Ovary (tissue), 7 donors: ENCODE measurements at regions not wholly inside any gene's neighbourhood (a gene's known extent, or its start where the extent isn't known, plus 50 kb on each side); places are given as distances from the start of the nearest gene placed in this dataset.

Experiments used
- DNase-seq, 5 donors: peaks; one replicate each; pipeline ENCODE4 v3.0.0-alpha.2; 2019 to 2020
- H3K27ac ChIP-seq, 2 donors: fragments of 200-600 bp; one replicate each; pipeline versions ENCODE4 v1.5.1 to v1.8.0; 2019 to 2022
- H3K27me3 ChIP-seq: fragments of 200-600 bp; one replicate; pipeline ENCODE4 v1.8.0; 2022
- H3K36me3 ChIP-seq: fragments of 200-600 bp; sonication (generic); one replicate; pipeline ENCODE4 v1.5.1; 2019
- H3K4me1 ChIP-seq: one replicate; pipeline ENCODE4 v1.8.1; 2013; ENCODE audit warnings: mild to moderate bottlenecking, moderate library complexity; ENCODE audit not compliant: insufficient read depth
- H3K4me3 ChIP-seq: fragments of 200-600 bp; sonication (generic); one replicate; pipeline ENCODE4 v1.5.1; 2017
- H3K9me3 ChIP-seq, 2 donors: fragments of 200-600 bp in 1 of 2; sonication (generic) in 1 of 2; one replicate each; pipeline versions ENCODE4 v1.5.1 to v1.8.1; 2013 to 2019; ENCODE audit warnings: mild to moderate bottlenecking in 1 of 2, moderate library complexity in 1 of 2
- CTCF ChIP-seq, 3 donors: fragments of 450-650 bp in 2 of 3; fragments of 200-600 bp in 1 of 3; IDR thresholded peaks; one replicate each; pipeline versions ENCODE4 v1.5.1 to v1.8.0; 2016 to 2022; ENCODE audit warnings: antibody characterized with exemption in 3 of 3, mild to moderate bottlenecking in 1 of 3
- EP300 ChIP-seq: sonication (generic); formaldehyde crosslinking; IDR thresholded peaks from one replicate; pipeline ENCODE4 v1.6.1; 2017; ENCODE audit warnings: antibody characterized with exemption
- POLR2A ChIP-seq: fragments of 450-650 bp; IDR thresholded peaks from one replicate; pipeline ENCODE4 v1.6.1; 2017; ENCODE audit warnings: antibody characterized with exemption, mild to moderate bottlenecking, moderate library complexity
- WGBS, 3 donors: extraction: QIAGEN DNeasy Blood & Tissue Kit in 1 of 3; methylation state at CpG; one replicate each; pipeline versions ENCODE4 v1.1.5 to v1.1.7; 2013 to 2017; 5-methylcytosine and 5-hydroxymethylcytosine counted together
- intact Hi-C, 4 donors: fragments of 100-400 bp; cut with DNase I; formaldehyde crosslinking; loops; one replicate each; pipeline versions ENCODE4 v1.11.0 to v1.15.1; 2022 to 2023
- donor health status: DM: no; HTN: no; CAD: no; lungs with moderate emphysema.
- donor health status: DM: no; HTN: no; CAD: no.
- donor health status: Bipolar disorder and iron deficiency.
- donor health status: DM: no; HTN: no; CAD: no.
- donor health status: DM: yes; HTN: yes; CAD: no.

GRCh38 chr12:87509237-87509820, 519.9 kb downstream of the C12orf50 start:
- no peak for DNase-seq

GRCh38 chr12:87491598-87491997, 537.6 kb downstream of the C12orf50 start:
- no peaks in the 10 kb centered on the region for H3K36me3 ChIP-seq
- H3K4me3 ChIP-seq = no peak overlapping the region
- no peak overlapping the region for H3K27ac ChIP-seq
- TF ChIP-seq POLR2A (no peak), EP300 (no peak), CTCF (IDR thresholded peaks at IDR 0.05) (no peak)
- intact Hi-C loops = no loop called here
- H3K27me3 ChIP-seq = no peaks in the 10 kb centered on the region
- DNase-seq = no peak
- H3K4me1 ChIP-seq = no peaks in the 10 kb centered on the region
- H3K9me3 ChIP-seq = no peaks in the 10 kb centered on the region
- WGBS, 3 donors = 90 to 92% (median 91%) methylated on average over 3 of the region's 3 CpGs

More at GRCh38 chr12:87509237-87509820, 519.9 kb downstream of the C12orf50 start:
- Histone ChIP-seq H3K9me3 (no peaks in the 10 kb centered on the region), H3K27ac (no peak overlapping the region), H3K4me1 (no peaks in the 10 kb centered on the region), H3K36me3 (no peaks in the 10 kb centered on the region), H3K4me3 (no peak overlapping the region), H3K27me3 (peaks cover 3% of the 10 kb centered on the region)
- no peak for TF ChIP-seq POLR2A
- TF ChIP-seq EP300 = no peak
- TF ChIP-seq CTCF (IDR thresholded peaks at IDR 0.05) = no peak
- intact Hi-C loops = no loop called here

GRCh38 chr12:87491089-87491488, 538.1 kb downstream of the C12orf50 start:
- H3K27ac ChIP-seq = no peak overlapping the region
- no peak overlapping the region for H3K4me3 ChIP-seq
- no peaks in the 10 kb centered on the region for H3K9me3 ChIP-seq
- TF ChIP-seq EP300 = no peak
- TF ChIP-seq CTCF (IDR thresholded peaks at IDR 0.05) = no peak
- no peak for TF ChIP-seq POLR2A
- DNase-seq = no peak
- H3K36me3 ChIP-seq = no peaks in the 10 kb centered on the region
- no peaks in the 10 kb centered on the region for H3K27me3 ChIP-seq
- H3K4me1 ChIP-seq = no peaks in the 10 kb centered on the region
- intact Hi-C loops = no loop called here
- WGBS, 3 donors = 57 to 73% (median 61%) methylated on average over 1 of the region's 1 CpG

GRCh38 chr12:87469295-87469694, 559.9 kb downstream of the C12orf50 start:
- TF ChIP-seq CTCF (IDR thresholded peaks at IDR 0.05) = no peak
- no peak for TF ChIP-seq POLR2A
- TF ChIP-seq EP300 = no peak
- Histone ChIP-seq H3K4me3 (no peak overlapping the region), H3K36me3 (no peaks in the 10 kb centered on the region), H3K27ac (no peak overlapping the region), H3K9me3 (no peaks in the 10 kb centered on the region), H3K4me1 (no peaks in the 10 kb centered on the region), H3K27me3 (no peaks in the 10 kb centered on the region)
- intact Hi-C loops = no loop called here
- DNase-seq = no peak
